GM12865 (cell line): ENCODE measurements at regions not wholly inside any gene's neighbourhood (a gene's known extent, or its start where the extent isn't known, plus 50 kb on each side); places are given as distances from the start of the nearest gene placed in this dataset.
"Not testable (repeated sequence)": the region's sequence is repeated elsewhere in the genome, so short reads cannot be mapped to it uniquely, and the experiment has no call there.

Source experiments
- DNase-seq: peaks from one replicate; pipeline ENCODE4 v3.0.0; 2010; ENCODE audit warnings: low read depth
- H3K4me3 ChIP-seq: 2 replicates; pipeline ENCODE4 v1.5.1; 2011; ENCODE audit warnings: mild to moderate bottlenecking, low read depth, low read length, control low read depth
- TF ChIP-seq, protein P1 (sequence below): IDR thresholded peaks from 2 replicates; pipeline ENCODE4 v1.5.1; 2011; ENCODE audit warnings: low read length, control low read depth, low read depth, inconsistent platforms; ENCODE audit not compliant: insufficient read depth; ENCODE audit errors: missing control alignments

DNA sequence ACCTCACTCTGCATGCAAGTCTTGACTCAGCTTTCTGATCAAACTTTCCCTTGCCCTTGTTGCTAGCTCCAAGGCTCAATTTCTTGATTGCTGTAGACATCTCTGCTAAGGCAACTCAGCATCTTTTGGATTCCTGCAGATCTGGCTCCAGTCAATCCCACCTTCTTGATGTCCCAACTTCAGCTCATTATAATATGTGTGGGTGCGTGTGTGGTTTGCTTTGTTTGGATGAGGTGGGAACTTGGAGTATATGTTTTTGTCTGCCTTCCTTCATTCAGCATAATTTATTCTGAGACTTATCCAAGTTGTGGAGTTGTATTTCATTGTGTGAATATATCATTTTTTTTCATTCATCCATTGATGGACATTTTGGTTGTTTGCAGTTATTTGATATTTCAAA lies 364.8 kb upstream of the IGFBP3 start:
- H3K4me3 ChIP-seq = no peak overlapping the region
- TF ChIP-seq, protein P1, sequence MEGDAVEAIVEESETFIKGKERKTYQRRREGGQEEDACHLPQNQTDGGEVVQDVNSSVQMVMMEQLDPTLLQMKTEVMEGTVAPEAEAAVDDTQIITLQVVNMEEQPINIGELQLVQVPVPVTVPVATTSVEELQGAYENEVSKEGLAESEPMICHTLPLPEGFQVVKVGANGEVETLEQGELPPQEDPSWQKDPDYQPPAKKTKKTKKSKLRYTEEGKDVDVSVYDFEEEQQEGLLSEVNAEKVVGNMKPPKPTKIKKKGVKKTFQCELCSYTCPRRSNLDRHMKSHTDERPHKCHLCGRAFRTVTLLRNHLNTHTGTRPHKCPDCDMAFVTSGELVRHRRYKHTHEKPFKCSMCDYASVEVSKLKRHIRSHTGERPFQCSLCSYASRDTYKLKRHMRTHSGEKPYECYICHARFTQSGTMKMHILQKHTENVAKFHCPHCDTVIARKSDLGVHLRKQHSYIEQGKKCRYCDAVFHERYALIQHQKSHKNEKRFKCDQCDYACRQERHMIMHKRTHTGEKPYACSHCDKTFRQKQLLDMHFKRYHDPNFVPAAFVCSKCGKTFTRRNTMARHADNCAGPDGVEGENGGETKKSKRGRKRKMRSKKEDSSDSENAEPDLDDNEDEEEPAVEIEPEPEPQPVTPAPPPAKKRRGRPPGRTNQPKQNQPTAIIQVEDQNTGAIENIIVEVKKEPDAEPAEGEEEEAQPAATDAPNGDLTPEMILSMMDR = no peak
- DNase-seq = no peak

DNA sequence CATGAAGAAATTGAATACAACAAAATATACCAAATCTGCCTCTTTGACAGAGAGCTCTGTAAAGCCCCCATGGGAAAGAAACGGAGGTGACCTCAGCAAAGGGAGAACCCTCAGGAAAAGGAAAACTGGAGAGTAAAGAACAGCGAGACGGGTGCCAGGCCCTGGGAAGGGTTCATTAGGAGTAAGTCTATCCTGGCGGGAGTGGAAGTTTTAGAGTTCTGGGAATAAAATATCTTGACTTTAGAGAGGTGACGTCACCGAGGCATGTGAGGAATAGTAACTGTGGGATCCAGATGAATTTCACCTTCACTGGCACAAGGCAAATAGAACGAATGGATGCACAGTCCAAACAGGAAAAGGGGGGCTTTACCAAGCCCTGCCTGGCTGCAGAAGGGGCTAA lies 362.8 kb upstream of the IGFBP3 start:
- no peak overlapping the region for H3K4me3 ChIP-seq
- TF ChIP-seq, protein P1 = no peak
- DNase-seq = no peak

DNA sequence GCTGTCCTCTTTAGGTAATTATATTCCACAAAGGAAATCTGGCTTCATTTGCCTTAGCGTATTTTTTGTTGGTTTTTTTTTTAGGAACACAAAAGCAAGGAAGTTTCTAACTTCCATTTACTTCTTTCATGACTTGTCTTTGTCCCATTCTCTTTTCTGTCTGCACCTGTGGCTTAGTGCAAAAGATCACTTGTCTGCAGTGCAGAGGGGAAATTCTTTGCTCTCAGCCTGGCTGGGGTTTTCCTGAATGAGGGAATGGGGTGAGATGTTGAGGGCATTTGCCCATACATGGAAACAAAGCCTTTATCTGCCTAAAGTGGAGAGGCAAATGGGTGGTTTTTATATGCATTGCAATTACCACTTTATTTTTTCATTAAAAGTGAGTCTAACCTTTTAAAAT lies 361.1 kb upstream of the IGFBP3 start:
- peak; percentile 55 for DNase-seq
- TF ChIP-seq, protein P1 = no peak
- H3K4me3 ChIP-seq = no peak overlapping the region

GRCh38 chr7:46281071-46281470 lies 360.0 kb upstream of the IGFBP3 start:
- TF ChIP-seq, protein P1 = no peak
- H3K4me3 ChIP-seq = no peak overlapping the region
- no peak for DNase-seq

GRCh38 chr7:46279290-46279689 lies 358.2 kb upstream of the IGFBP3 start:
- TF ChIP-seq, protein P1 = no peak
- no peak overlapping the region for H3K4me3 ChIP-seq
- no peak for DNase-seq

GRCh38 chr7:46264646-46265045 lies 343.6 kb upstream of the IGFBP3 start:
- TF ChIP-seq, protein P1 = no peak
- no peak for DNase-seq
- H3K4me3 ChIP-seq = no peak overlapping the region

DNA sequence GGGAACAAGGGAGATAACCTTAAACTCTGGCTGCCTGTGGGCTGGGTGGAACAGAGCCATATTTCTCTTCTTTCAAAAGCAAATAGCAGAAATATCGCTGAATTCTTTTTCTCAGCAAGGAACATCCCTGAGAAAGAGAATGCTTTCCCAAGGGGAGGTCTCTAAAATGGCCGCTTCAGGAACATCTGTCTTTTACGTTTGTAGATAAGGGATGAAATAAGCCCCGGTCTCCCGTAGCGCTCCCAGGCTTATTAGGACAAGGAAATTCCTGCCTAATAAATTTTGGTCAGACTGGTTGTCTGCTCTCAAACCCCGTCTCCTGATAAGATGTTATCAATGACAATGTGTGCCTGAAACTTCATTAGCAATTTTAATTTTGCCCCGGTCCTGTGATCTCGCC lies 340.6 kb upstream of the IGFBP3 start:
- not testable (repeated sequence) for DNase-seq, H3K4me3 ChIP-seq

DNA sequence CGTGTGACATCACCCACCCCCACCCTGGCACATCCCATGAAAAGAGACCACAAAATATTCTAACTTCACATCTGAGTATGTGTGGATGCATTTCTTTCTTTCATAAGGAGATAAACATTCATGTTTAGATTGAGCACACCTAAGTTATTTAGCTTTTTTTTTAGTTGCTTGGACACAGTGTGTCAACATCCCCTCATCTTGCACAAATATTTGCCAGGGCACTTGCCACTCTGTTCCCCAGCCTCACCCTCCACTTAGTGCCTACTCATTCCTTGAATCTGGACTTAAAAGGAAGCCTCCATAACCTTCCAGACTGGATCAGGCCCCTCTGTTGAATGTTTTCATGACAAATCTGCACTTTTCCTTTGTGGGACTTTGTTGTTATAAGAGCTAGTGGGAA lies 338.9 kb upstream of the IGFBP3 start:
- TF ChIP-seq, protein P1 = no peak
- H3K4me3 ChIP-seq = no peak overlapping the region
- DNase-seq = no peak
